ENCODE measurements at regions not wholly inside any gene's neighbourhood (a gene's known extent, or its start where the extent isn't known, plus 50 kb on each side); places are given as distances from the start of the nearest gene placed in this dataset.

DNA sequence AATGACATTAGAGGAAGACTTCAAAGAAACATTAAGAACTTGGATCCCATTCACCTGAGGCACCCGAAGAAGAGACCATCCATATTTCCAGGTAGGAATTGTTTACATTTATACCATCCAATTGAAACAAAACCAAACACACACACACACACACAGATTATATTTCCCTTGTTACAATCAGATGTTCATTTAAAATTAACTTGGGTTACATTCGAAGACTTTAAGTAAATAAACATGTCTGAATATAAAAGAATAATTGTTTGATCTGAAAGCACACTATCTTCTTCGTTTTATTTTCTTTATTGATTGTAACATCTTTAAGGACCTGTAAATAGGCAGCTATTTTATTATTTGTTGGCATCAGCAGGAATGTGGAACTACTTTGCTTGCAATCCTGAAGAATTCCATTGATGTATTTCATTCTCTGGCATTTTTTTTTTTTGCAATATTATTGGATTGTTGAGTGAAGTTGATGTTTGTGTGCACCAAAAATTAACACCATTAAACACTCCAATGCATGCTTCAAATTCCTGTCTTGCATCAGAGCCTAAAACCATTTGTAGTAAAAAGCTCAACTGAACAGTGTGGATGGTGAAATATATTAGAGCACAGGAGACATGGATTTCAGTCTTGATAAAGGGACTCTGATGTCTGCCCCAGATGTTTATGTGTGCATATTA, 85.3 kb upstream of the FRY start:
- no peak for DNase-seq
- no peaks in the 10 kb centered on the region for H3K27me3 Mint-ChIP-seq

DNA sequence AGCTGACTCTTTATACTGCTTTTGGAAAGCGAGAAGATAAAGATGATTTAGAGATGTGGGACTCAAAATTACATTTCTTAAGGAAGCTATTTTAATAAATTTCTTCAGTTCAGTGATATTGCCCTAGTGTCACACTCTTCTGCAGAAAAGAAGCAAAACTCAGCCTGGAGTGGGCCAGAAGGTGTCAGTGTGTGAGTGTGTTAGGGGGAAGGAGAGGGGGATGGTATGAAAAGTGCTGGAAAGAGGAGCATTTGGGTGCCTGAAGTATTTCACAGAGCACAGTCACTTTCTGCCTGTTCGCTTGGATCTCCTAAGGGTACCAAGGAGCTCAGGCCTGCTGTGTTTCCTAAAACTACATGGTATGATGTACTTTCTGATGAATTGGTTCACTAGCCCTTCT, 84.5 kb upstream of the FRY start:
- no peak for ATAC-seq (ENCODE audit: low read depth in 2 of 2)
- Mint-ChIP-seq H3K4me1 (peaks cover 4 to 9% (median 8%) of the 10 kb centered on the region in 3 donors), H3K36me3 (no peaks in the 10 kb centered on the region), H3K4me3 (no peak overlapping the region), H3K27me3 (no peaks in the 10 kb centered on the region), H3K27ac (peak overlapping the region in 1 of 6 donors; percentile 42), H3K9me3 (no peaks in the 10 kb centered on the region)
- no peak for DNase-seq

More for the DNA sequence above, 85.3 kb upstream of the FRY start:
- Mint-ChIP-seq H3K4me3 (no peak overlapping the region), H3K27ac (no peak overlapping the region), H3K36me3 (no peaks in the 10 kb centered on the region), H3K9me3 (no peaks in the 10 kb centered on the region), H3K4me1 (peaks cover 4 to 6% (median 6%) of the 10 kb centered on the region in 3 donors)
- no peak for ATAC-seq (ENCODE audit: low read depth in 2 of 2)

DNA sequence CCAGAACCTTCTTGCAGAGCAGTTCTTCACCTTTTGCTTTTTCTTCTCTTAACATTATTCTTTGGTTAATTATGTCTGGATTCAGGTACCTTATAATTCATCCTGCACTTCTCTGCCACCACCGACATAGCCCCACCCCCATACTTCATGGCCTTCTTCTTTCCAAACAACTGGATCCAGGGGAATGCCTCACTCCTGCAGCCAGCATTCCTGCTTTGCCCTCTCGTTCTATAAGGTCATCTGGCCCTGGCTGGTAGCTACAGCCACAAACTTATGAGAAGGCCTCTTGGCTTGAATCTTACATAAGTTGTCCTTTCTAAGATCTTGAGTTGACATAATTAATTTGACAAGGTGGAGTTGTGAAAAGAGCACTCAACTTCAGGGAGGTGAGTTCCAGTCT, 84.1 kb upstream of the FRY start:
- H3K36me3 Mint-ChIP-seq: no peaks in the 10 kb centered on the region
- H3K4me3 Mint-ChIP-seq: peak overlapping the region in 1 of 8 donors; percentile 4
- peak overlapping the region in 1 of 6 donors; percentile 8 for H3K27ac Mint-ChIP-seq
- ATAC-seq (ENCODE audit: low read depth in 2 of 2) (no peak), DNase-seq (no peak)
- no peaks in the 10 kb centered on the region for H3K27me3 Mint-ChIP-seq
- H3K4me1 Mint-ChIP-seq: peaks cover 4 to 9% (median 8%) of the 10 kb centered on the region in 3 donors
- H3K9me3 Mint-ChIP-seq: no peaks in the 10 kb centered on the region

DNA sequence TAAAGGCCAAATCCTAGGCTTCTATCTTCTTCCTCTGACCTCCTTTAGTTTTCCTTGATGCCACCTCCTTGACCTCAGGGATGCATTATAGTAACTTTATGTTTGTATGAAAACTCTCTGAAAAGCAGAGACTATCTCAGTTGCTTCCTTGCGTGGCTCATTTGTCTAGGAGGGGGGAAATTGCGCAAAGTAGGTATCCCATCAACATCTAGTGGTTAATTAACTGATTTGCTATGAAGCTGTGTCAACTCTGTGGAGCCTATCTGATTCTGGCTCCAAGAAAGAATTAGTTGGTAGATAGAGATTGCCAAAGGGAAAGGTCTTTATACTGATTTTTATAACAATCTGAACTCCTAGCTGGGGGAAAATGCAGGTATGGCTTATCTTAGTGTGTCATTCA, 82.1 kb upstream of the FRY start:
- Mint-ChIP-seq H3K4me1 (peaks cover 4 to 9% (median 8%) of the 10 kb centered on the region in 3 donors), H3K9me3 (no peaks in the 10 kb centered on the region), H3K36me3 (no peaks in the 10 kb centered on the region), H3K27me3 (no peaks in the 10 kb centered on the region), H3K27ac (peak overlapping the region in 4 of 6 donors; percentile 14 to 78 (median 46)), H3K4me3 (no peak overlapping the region)
- DNase-seq (no peak), ATAC-seq (ENCODE audit: low read depth in 2 of 2) (no peak)

DNA sequence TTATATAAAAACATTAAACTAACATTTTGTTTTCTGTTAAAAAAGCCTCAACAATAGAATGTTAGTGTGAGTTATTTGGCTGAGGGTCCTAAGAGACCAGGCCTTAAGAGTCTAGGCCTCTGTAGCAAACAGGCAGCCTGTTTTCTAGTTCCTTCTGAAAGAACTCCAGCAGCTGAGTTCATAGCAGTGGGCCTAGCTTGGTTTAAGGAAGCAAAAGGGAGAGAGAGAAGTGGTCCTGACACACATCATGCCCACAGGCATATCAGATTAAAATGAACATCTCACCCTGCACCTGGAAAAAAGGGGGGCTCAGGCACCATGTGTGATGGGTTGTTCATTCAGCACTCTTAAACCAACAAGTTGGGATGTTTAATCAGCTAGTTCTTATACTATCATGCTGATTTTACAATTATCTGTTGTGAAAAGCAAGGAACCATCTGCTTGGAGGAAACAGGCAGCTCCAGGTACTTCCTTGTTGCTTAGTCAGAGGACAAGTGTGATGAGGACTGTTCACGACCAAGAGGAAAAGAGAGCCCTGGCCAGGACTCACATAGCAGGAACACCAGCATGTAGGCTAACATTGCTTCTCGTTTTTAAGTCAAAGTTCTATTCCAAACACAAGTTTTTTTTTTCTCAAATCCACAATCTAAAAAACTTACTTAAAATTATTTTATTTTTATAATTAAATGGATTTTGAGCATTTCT, 81.3 kb upstream of the FRY start:
- no peak overlapping the region for H3K4me3 Mint-ChIP-seq
- no peaks in the 10 kb centered on the region for H3K36me3 Mint-ChIP-seq
- peaks cover 4 to 9% (median 8%) of the 10 kb centered on the region in 3 donors for H3K4me1 Mint-ChIP-seq
- H3K27ac Mint-ChIP-seq: peak overlapping the region in 5 of 6 donors; percentile 26 to 96 (median 88)
- no peak for DNase-seq
- H3K9me3 Mint-ChIP-seq: no peaks in the 10 kb centered on the region
- no peak for ATAC-seq (ENCODE audit: low read depth in 2 of 2)
- no peaks in the 10 kb centered on the region for H3K27me3 Mint-ChIP-seq

DNA sequence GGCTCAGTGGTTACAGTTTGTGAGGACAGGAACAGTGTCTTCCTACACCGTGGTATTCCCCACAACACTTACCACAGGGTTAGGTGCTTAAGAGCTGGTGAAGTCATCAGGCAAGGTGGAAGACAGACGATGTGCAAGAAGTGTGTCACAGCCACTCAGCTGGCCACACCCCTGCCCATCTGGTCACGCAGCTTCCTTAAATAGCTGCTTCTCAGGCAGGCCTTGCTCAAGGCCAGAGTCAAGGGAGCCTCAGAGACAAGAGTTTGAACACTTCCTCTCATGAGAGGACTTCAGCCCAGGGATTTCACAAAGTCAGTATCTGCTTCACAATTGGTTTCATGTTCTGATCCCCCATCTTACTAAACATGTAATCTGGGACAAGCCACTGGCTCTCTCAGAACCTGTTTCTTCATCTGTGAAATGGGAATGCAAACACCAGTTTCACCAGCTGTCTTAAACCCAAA, 80.3 kb upstream of the FRY start:
- no peaks in the 10 kb centered on the region for H3K36me3 Mint-ChIP-seq
- peak; percentile 55 for DNase-seq
- no peak overlapping the region for H3K4me3 Mint-ChIP-seq
- no peaks in the 10 kb centered on the region for H3K27me3 Mint-ChIP-seq
- peak; percentile 88 to 91 for ATAC-seq (ENCODE audit: low read depth in 2 of 2)
- peak overlapping the region; percentile 44 to 92 (median 78) for H3K27ac Mint-ChIP-seq
- no peaks in the 10 kb centered on the region for H3K9me3 Mint-ChIP-seq
- peaks cover 4 to 13% (median 9%) of the 10 kb centered on the region in 3 donors for H3K4me1 Mint-ChIP-seq

DNA sequence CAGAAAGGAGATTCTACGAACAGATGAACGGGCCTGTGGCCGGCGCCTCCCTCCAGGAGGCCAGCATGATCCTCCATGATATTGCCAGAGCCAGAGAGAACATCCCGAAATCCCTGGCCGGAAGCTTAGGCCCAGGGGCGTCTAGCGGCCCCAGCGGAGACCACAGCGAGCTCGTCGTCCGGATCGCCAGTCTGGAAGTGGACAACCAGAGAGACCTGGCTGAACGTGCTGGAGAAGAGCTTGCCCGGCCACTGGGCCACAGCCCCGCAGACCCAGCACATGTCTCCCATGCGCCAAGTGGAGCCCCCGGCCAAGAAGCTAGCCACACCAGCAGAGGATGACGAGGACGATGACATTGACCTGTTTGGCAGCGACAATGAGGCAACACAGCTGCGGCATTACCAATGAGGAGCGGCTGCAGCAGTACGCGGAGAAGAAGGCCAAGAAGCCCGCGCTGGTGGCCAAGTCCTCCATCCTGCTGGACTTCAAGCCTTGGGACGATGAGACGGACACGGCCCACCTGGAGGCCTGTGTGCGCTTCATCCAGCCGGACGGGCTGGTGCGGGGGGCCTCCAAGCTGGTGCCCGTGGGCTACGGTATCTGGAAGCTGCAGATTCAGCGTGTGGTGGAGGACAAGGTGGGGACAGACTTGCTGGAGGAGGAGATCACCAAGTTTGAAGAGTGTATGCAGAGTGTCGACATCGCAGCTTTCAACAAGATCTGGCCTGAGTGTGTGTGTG, 78.8 kb upstream of the FRY start:
- DNase-seq (no peak), ATAC-seq (ENCODE audit: low read depth in 2 of 2) (no peak)
- H3K27me3 Mint-ChIP-seq: no peaks in the 10 kb centered on the region
- H3K27ac Mint-ChIP-seq: peak overlapping the region in 2 of 6 donors; percentile 63 to 65
- no peak overlapping the region for H3K4me3 Mint-ChIP-seq
- peaks cover 4 to 17% (median 9%) of the 10 kb centered on the region in 3 donors for H3K4me1 Mint-ChIP-seq
- H3K9me3 Mint-ChIP-seq: no peaks in the 10 kb centered on the region
- no peaks in the 10 kb centered on the region for H3K36me3 Mint-ChIP-seq

DNA sequence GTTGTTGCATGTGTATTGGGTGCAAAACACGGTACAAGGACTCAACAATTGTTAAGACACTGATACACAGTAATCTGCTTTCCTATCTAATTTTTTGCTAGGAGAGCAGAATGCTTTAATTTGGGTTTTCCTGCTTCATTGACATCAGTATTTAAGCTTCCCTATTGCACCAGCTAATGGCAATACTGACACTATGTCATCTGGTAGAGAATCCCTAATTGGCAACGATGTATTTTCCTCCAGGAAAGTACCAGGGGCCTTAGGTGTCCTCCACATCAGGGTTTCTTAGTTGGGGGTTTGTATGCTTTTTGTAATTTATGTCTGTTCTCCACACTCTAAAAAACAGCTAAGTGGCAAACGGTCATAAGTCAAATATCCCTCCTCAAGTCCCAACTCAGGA, 76.5 kb upstream of the FRY start:
- ATAC-seq (ENCODE audit: low read depth in 2 of 2) (no peak), DNase-seq (no peak)
- H3K27ac Mint-ChIP-seq: no peak overlapping the region
- H3K4me3 Mint-ChIP-seq: no peak overlapping the region
- H3K36me3 Mint-ChIP-seq: no peaks in the 10 kb centered on the region
- peaks cover 4 to 17% (median 9%) of the 10 kb centered on the region in 3 donors for H3K4me1 Mint-ChIP-seq
- peaks cover 0 to 2% (median 0%) of the 10 kb centered on the region in 7 donors for H3K9me3 Mint-ChIP-seq
- H3K27me3 Mint-ChIP-seq: no peaks in the 10 kb centered on the region

DNA sequence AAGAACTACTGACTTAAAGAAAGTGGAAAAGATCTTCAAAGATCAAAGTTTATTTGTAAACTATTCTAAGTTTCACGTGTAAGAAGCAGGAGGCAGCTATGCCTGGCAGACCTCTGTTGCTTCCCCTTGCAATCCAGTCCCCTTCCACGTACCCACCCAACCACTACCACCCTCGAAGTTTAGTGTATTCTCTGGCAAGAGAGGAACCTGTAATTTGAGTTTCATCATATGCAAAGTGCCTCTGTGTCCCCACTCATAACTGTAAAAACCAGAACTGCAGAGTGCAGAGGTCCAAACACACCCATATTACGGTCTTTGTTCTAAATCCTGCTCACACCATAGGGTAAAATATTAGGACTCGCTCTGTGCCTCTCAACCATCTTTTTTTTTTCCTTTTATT, 75.8 kb upstream of the FRY start:
- peak overlapping the region in 2 of 6 donors; percentile 56 to 58 for H3K27ac Mint-ChIP-seq
- no peaks in the 10 kb centered on the region for H3K27me3 Mint-ChIP-seq

DNA sequence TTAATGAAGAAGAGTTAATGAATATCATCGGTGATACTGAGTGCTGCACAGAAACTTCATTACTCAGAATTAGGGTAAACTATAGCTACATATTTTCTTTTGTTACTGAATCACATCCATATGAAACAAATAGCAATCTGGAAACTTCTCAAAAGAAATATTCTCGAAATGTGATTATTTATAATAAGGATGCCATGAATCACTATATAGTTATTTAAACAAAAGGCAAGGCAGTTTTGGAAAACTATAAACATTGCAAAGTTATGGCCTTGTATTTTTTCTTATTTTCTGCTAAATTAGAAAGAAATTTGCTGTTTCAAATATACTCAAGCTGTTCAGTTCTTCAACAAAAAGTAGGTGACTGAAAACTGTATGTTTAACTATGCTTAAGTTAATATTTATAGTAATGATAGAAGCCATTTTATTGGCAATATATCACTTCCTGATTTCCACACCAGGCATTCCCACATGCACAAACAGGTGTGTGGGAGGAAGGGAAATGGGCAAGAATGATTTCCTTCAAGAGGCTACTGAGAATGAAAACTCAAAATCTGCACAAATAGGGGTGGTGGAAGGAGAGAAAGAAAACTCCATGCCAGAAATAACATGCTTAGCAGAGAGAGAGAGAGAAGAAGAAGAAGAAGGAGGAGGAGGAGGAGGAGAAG, 74.5 kb upstream of the FRY start:
- H3K27ac Mint-ChIP-seq: no peak overlapping the region
- H3K27me3 Mint-ChIP-seq: no peaks in the 10 kb centered on the region
- peaks cover 0 to 2% (median 0%) of the 10 kb centered on the region in 7 donors for H3K9me3 Mint-ChIP-seq
- ATAC-seq (ENCODE audit: low read depth in 2 of 2): no peak
- H3K36me3 Mint-ChIP-seq: no peaks in the 10 kb centered on the region
- no peak for DNase-seq
- peaks cover 0 to 9% (median 0%) of the 10 kb centered on the region in 3 donors for H3K4me1 Mint-ChIP-seq
- H3K4me3 Mint-ChIP-seq: no peak overlapping the region

More for the DNA sequence above, 75.8 kb upstream of the FRY start:
- H3K36me3 Mint-ChIP-seq: no peaks in the 10 kb centered on the region
- peaks cover 0 to 2% (median 0%) of the 10 kb centered on the region in 7 donors for H3K9me3 Mint-ChIP-seq
- peaks cover 4 to 16% (median 8%) of the 10 kb centered on the region in 3 donors for H3K4me1 Mint-ChIP-seq
- DNase-seq: no peak
- ATAC-seq (ENCODE audit: low read depth in 2 of 2): peak in 1 of 2 donors; percentile 26
- no peak overlapping the region for H3K4me3 Mint-ChIP-seq

DNA sequence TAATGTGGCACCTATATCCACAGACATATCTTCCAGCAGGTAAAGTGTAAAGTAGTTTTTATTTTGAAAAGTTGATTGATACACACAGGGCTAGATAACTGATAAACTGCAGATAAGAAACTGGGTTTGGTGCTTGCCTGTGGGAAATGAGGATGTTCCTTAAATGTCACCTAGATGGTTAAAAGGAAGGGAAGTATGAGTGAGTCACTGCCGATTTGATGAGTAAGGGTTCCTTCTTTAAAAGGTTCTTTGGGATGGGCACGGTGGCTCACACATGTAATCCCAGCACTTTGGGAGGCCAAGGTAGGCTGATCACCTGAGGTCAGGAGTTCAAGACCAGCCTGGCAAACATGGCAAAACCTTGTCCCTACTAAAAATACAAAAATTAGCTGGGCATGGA, 73.8 kb upstream of the FRY start:
- Mint-ChIP-seq H3K4me1 (peaks cover 0 to 9% (median 2%) of the 10 kb centered on the region in 3 donors), H3K4me3 (no peak overlapping the region), H3K36me3 (no peaks in the 10 kb centered on the region), H3K9me3 (peaks cover 0 to 2% (median 0%) of the 10 kb centered on the region in 7 donors), H3K27ac (peak overlapping the region in 1 of 6 donors; percentile 60), H3K27me3 (no peaks in the 10 kb centered on the region)
- DNase-seq (no peak), ATAC-seq (ENCODE audit: low read depth in 2 of 2) (no peak)

DNA sequence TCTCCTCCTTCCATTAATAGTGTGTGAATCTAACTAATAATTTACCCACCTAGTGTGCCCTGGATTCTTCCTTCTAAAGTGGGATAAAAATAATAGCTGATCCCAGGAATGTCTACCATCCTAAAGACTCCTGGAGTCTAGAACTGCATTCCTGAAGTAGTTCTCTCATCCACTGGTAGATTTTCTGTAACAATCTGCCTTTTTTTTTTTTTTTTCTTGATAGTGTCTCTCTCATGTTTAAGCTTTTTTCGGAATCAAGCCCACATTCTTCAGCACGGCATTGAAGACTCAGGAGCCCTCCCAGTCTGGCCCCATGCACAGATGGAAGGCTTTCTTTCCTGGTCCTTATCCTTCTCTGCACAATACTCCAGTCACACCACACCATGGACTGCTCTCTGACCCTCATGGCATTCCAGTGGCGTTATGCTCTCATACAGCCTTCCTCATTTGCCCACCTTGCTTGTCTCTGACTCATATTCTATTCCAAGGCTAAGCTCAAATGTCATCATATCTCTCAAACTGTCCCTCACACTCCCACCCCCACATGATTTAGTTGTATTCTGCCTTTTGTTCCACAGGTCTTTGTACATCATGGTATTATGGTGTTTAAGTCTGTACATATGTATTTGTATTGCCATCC, 68.7 kb upstream of the FRY start:
- Mint-ChIP-seq H3K9me3 (peaks cover 3 to 15% (median 5%) of the 10 kb centered on the region in 7 donors), H3K27me3 (no peaks in the 10 kb centered on the region), H3K36me3 (peaks cover 5 to 9% of the 10 kb centered on the region in 2 donors), H3K27ac (peak overlapping the region in 2 of 6 donors; percentile 31 to 40), H3K4me1 (peaks cover 6 to 34% (median 11%) of the 10 kb centered on the region in 3 donors), H3K4me3 (no peak overlapping the region)
- DNase-seq (no peak), ATAC-seq (ENCODE audit: low read depth in 2 of 2) (no peak)

Data from naive B cell (primary cell).